GM12878 (cell line): ENCODE measurements at regions not wholly inside any gene's neighbourhood (a gene's known extent, or its start where the extent isn't known, plus 50 kb on each side); places are given as distances from the start of the nearest gene placed in this dataset.

Experiments used
- ATAC-seq: fragments of 200-7000 bp; cut with Tn5 transposase; 3 replicates; pipeline ENCODE4 v1.9.1; 2020; ENCODE audit warnings: mild to moderate bottlenecking, moderate library complexity
- BruUV-seq: library from RNA; stranded (reverse); fragments of 400-500 nt; replicated peaks from 2 replicates; lab custom pipeline; 2021; lab: Mats Ljungman, UMichigan
- CTCF ChIA-PET: fragments of 300-600 bp; sonication (Branson Sonifier 250); formaldehyde crosslinking; extraction: SDS; loops from one replicate; lab custom pipeline; 2021; ENCODE audit warnings: inconsistent platforms; lab: Yijun Ruan, JAX
- POLR2A ChIA-PET: fragments of 350-600 bp; formaldehyde crosslinking; extraction: SDS; loops from one replicate; lab custom pipeline; 2021; ENCODE audit warnings: inconsistent platforms; lab: Charles Lee
- RAD21 ChIA-PET: fragments of 300-600 bp; sonication (Branson Sonifier 250); formaldehyde crosslinking; loops from one replicate; lab custom pipeline; 2023; ENCODE audit warnings: antibody characterized with exemption; ENCODE audit not compliant: unreplicated experiment; lab: Charles Lee
- SMC1A ChIA-PET: fragments of 300-600 bp; sonication (Branson Sonifier 250); formaldehyde crosslinking; loops from one replicate; lab custom pipeline; 2023; ENCODE audit not compliant: unreplicated experiment, uncharacterized antibody; lab: Charles Lee
- DNase-seq: peaks from one replicate; pipeline ENCODE4 v3.0.0-alpha.2; 2011; ENCODE audit warnings: low read depth, low spot score
- FAIRE-seq: peaks from 3 replicates; lab custom pipeline; 2011; peaks lifted over from hg19 to GRCh38; lab: Jason Lieb, UNC
- H2AFZ ChIP-seq: 2 replicates; pipeline ENCODE4 v1.6.0; 2011; ENCODE audit warnings: low read depth, low read length, control low read depth; ENCODE audit not compliant: control insufficient read depth
- H3K27ac ChIP-seq: 2 replicates; pipeline ENCODE4 v1.5.1; 2011; ENCODE audit warnings: control low read depth; ENCODE audit not compliant: control insufficient read depth, insufficient read depth
- H3K27me3 ChIP-seq, 2 experiments: replicated peaks in 1 of 2; 2 replicates each; pipeline versions ENCODE4 v1.6.0 to v1.6.1; 2011; ENCODE audit warnings: low read length in 1 of 2; ENCODE audit not compliant: control insufficient read depth in 2 of 2, insufficient read depth in 2 of 2
- H3K36me3 ChIP-seq, 2 experiments: 2 replicates each; pipeline ENCODE4 v1.5.1; 2011; ENCODE audit warnings: low read length in 1 of 2; ENCODE audit not compliant: control insufficient read depth in 2 of 2, insufficient read depth in 2 of 2
- H3K4me1 ChIP-seq: 2 replicates; pipeline ENCODE4 v1.6.1; 2011; ENCODE audit warnings: mild to moderate bottlenecking, low read length, moderate library complexity, mixed read lengths; ENCODE audit not compliant: control insufficient read depth, insufficient read depth
- H3K4me2 ChIP-seq: 2 replicates; pipeline ENCODE4 v1.6.0; 2011; ENCODE audit warnings: control low read depth; ENCODE audit not compliant: control insufficient read depth, insufficient read depth
- H3K4me3 ChIP-seq: fragments of 200-600 bp; sonication (generic); 2 replicates; pipeline ENCODE4 v1.5.1; 2016
- H3K79me2 ChIP-seq: 2 replicates; pipeline ENCODE4 v1.6.0; 2011; ENCODE audit warnings: low read length; ENCODE audit not compliant: control insufficient read depth, insufficient read depth
- H3K9ac ChIP-seq: 2 replicates; pipeline ENCODE4 v1.8.0; 2011; ENCODE audit warnings: low read length, control low read depth, mixed read lengths; ENCODE audit not compliant: control insufficient read depth, insufficient read depth
- H3K9me3 ChIP-seq: replicated peaks from 3 replicates; pipeline ENCODE4 v1.5.1; 2011; ENCODE audit warnings: mild to moderate bottlenecking, low read length; ENCODE audit not compliant: control insufficient read depth, insufficient read depth
- H4K20me1 ChIP-seq: 2 replicates; pipeline ENCODE4 v1.6.0; 2011; ENCODE audit not compliant: control insufficient read depth, insufficient read depth
- BRCA1 ChIP-seq: IDR thresholded peaks from 2 replicates; pipeline ENCODE4 v1.6.1; 2011; ENCODE audit warnings: low read depth, low read length, improper control_type of control experiment
- CHD2 ChIP-seq: IDR thresholded peaks from 2 replicates; pipeline ENCODE4 v1.6.1; 2011; ENCODE audit warnings: low read depth, low read length, improper control_type of control experiment, borderline replicate concordance
- EED ChIP-seq: sonication (generic); IDR thresholded peaks from 2 replicates; pipeline ENCODE4 v1.6.1; 2016; ENCODE audit warnings: antibody characterized with exemption, low read depth
- GATAD2B ChIP-seq: fragments of 450-650 bp; conservative IDR thresholded peaks from 2 replicates; pipeline ENCODE4 v1.6.1; 2017; ENCODE audit warnings: low read depth, mild to moderate bottlenecking, moderate library complexity
- HDAC2 ChIP-seq: fragments of 200-600 bp; sonication (generic); IDR thresholded peaks from 2 replicates; pipeline ENCODE4 v1.6.1; 2017
- IRF5 ChIP-seq: fragments of 450-650 bp; IDR thresholded peaks from 2 replicates; pipeline ENCODE4 v1.6.1; 2017; ENCODE audit warnings: borderline replicate concordance
- JUND ChIP-seq: IDR thresholded peaks from 2 replicates; pipeline ENCODE4 v1.6.1; 2012; ENCODE audit warnings: low read depth, mild to moderate bottlenecking, low read length, improper control_type of control experiment, moderate library complexity
- MXI1 ChIP-seq: fragments of 150-350 bp; IDR thresholded peaks from 2 replicates; pipeline ENCODE4 v1.6.1; 2011; ENCODE audit warnings: low read depth, mild to moderate bottlenecking, inconsistent platforms, low read length, improper control_type of control experiment
- MYB ChIP-seq: fragments of 150-350 bp; IDR thresholded peaks from 2 replicates; pipeline ENCODE4 v1.6.1; 2014; ENCODE audit warnings: mild to moderate bottlenecking, low read depth, low read length, borderline replicate concordance
- NR2C2 ChIP-seq: IDR thresholded peaks from 2 replicates; pipeline ENCODE4 v1.6.1; 2011; ENCODE audit warnings: borderline replicate concordance, low read depth; ENCODE audit not compliant: control insufficient read depth, insufficient read length
- NR2F1 ChIP-seq: fragments of 450-650 bp; conservative IDR thresholded peaks from 2 replicates; pipeline ENCODE4 v1.6.1; 2017; ENCODE audit warnings: mild to moderate bottlenecking
- POLR2A ChIP-seq: IDR thresholded peaks from 2 replicates; pipeline ENCODE4 v1.6.1; 2011; ENCODE audit warnings: low read depth, mild to moderate bottlenecking, low read length
- SMARCA5 ChIP-seq: fragments of 450-650 bp; IDR thresholded peaks from 2 replicates; pipeline ENCODE4 v1.6.1; 2017; ENCODE audit warnings: mild to moderate bottlenecking
- SREBF1 ChIP-seq: IDR thresholded peaks from 2 replicates; pipeline ENCODE4 v1.6.1; 2012; ENCODE audit warnings: mild to moderate bottlenecking, low read length
- TBL1XR1 ChIP-seq: IDR thresholded peaks from 2 replicates; pipeline ENCODE4 v1.6.1; 2012; ENCODE audit warnings: low read depth, low read length, improper control_type of control experiment
- TCF12 ChIP-seq: IDR thresholded peaks from 2 replicates; pipeline ENCODE4 v1.6.1; 2011; ENCODE audit warnings: low read depth, mild to moderate bottlenecking, low read length
- YY1 ChIP-seq: IDR thresholded peaks from 2 replicates; pipeline ENCODE4 v1.6.1; 2011; ENCODE audit warnings: low read depth, mild to moderate bottlenecking, low read length
- WGBS: methylation state at CpG from one replicate; pipeline ENCODE4 v1.1.6; 2016; ENCODE audit warnings: low lambda C conversion rate; ENCODE audit not compliant: insufficient replicate concordance, insufficient coverage; ENCODE audit errors: missing lambda C conversion rate; 5-methylcytosine and 5-hydroxymethylcytosine counted together
- in situ Hi-C: fragments of 300-500 bp; cut with MboI; formaldehyde crosslinking; loops from 9 replicates; pipeline ENCODE4 v1.14.3; 2018; ENCODE audit warnings: mixed read lengths
- intact Hi-C: fragments of 100-400 bp; cut with micrococcal nuclease; formaldehyde crosslinking; loops from one replicate; pipeline ENCODE4 v1.14.2; 2022; ENCODE audit not compliant: unreplicated experiment
- TF ChIP-seq, protein P1 (sequence below): fragments of 450-650 bp; IDR thresholded peaks from 2 replicates; pipeline ENCODE4 v1.6.1; 2017; ENCODE audit warnings: mild to moderate bottlenecking, moderate library complexity

GRCh38 chr1:69123486-69123885 is 444.2 kb upstream of the LRRC7 start:
- TF ChIP-seq POLR2A, result no peak
- no peak for TF ChIP-seq TBL1XR1
- no peak for TF ChIP-seq SREBF1
- TF ChIP-seq JUND, result no peak
- TF ChIP-seq NR2C2, result no peak
- TF ChIP-seq TCF12, result no peak
- no peak for TF ChIP-seq YY1
- TF ChIP-seq EED, result no peak
- no peak for TF ChIP-seq HDAC2
- no peak for TF ChIP-seq MXI1
- no peak for TF ChIP-seq MYB
- TF ChIP-seq NR2F1, result no peak
- no peak for TF ChIP-seq IRF5
- TF ChIP-seq, protein P1, sequence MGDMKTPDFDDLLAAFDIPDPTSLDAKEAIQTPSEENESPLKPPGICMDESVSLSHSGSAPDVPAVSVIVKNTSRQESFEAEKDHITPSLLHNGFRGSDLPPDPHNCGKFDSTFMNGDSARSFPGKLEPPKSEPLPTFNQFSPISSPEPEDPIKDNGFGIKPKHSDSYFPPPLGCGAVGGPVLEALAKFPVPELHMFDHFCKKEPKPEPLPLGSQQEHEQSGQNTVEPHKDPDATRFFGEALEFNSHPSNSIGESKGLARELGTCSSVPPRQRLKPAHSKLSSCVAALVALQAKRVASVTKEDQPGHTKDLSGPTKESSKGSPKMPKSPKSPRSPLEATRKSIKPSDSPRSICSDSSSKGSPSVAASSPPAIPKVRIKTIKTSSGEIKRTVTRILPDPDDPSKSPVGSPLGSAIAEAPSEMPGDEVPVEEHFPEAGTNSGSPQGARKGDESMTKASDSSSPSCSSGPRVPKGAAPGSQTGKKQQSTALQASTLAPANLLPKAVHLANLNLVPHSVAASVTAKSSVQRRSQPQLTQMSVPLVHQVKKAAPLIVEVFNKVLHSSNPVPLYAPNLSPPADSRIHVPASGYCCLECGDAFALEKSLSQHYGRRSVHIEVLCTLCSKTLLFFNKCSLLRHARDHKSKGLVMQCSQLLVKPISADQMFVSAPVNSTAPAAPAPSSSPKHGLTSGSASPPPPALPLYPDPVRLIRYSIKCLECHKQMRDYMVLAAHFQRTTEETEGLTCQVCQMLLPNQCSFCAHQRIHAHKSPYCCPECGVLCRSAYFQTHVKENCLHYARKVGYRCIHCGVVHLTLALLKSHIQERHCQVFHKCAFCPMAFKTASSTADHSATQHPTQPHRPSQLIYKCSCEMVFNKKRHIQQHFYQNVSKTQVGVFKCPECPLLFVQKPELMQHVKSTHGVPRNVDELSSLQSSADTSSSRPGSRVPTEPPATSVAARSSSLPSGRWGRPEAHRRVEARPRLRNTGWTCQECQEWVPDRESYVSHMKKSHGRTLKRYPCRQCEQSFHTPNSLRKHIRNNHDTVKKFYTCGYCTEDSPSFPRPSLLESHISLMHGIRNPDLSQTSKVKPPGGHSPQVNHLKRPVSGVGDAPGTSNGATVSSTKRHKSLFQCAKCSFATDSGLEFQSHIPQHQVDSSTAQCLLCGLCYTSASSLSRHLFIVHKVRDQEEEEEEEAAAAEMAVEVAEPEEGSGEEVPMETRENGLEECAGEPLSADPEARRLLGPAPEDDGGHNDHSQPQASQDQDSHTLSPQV, result no peak
- TF ChIP-seq CHD2, result no peak
- no peak for TF ChIP-seq BRCA1
- no peak for TF ChIP-seq SMARCA5
- TF ChIP-seq GATAD2B, result no peak
- TF ChIP-seq, all 136 proteins: peak for 0

More at GRCh38 chr1:69123486-69123885, 444.2 kb upstream of the LRRC7 start:
- FAIRE-seq (no peak), ATAC-seq (no peak), DNase-seq (no peak)
- ChIA-PET POLR2A (no interaction called here), RAD21 (no interaction called here), CTCF (no interaction called here), SMC1A (no interaction called here)
- Histone ChIP-seq H2AFZ (no peak overlapping the region), H3K4me3 (no peak overlapping the region), H3K27ac (no peak overlapping the region), H3K9ac (no peak overlapping the region), H3K4me1 (no peaks in the 10 kb centered on the region), H3K27me3 (no peaks in the 10 kb centered on the region), H4K20me1 (no peaks in the 10 kb centered on the region), H3K79me2 (no peaks in the 10 kb centered on the region), H3K36me3 (no peaks in the 10 kb centered on the region), H3K4me2 (no peak overlapping the region), H3K9me3 (no peaks in the 10 kb centered on the region)
- WGBS, result 50% methylated on average over 1 of the region's 1 CpG
- in situ Hi-C loops (no loop called here), intact Hi-C loops (no loop called here)
- no TSS peak for BruUV-seq
